Mesodermal cell (in vitro differentiated cells): ENCODE measurements at regions not wholly inside any gene's neighbourhood (a gene's known extent, or its start where the extent isn't known, plus 50 kb on each side); places are given as distances from the start of the nearest gene placed in this dataset.
"Not testable (repeated sequence)": the region's sequence is repeated elsewhere in the genome, so short reads cannot be mapped to it uniquely, and the experiment has no call there.

ENCODE experiments used
- H3K27ac ChIP-seq: 2 replicates; pipeline ENCODE4 v1.7.0; 2013; ENCODE audit warnings: mild to moderate bottlenecking, low read depth, low read length, moderate library complexity; ENCODE audit not compliant: severe bottlenecking
- H3K36me3 ChIP-seq: 2 replicates; pipeline ENCODE4 v1.7.1; 2013; ENCODE audit warnings: mild to moderate bottlenecking, low read length, moderate library complexity; ENCODE audit not compliant: control insufficient read depth, insufficient read depth
- H3K4me1 ChIP-seq: one replicate; pipeline ENCODE4 v1.7.1; 2013; ENCODE audit warnings: mild to moderate bottlenecking, low read length; ENCODE audit not compliant: insufficient read depth, control insufficient read depth, poor library complexity, severe bottlenecking
- H3K4me3 ChIP-seq: 2 replicates; pipeline ENCODE4 v1.7.0; 2013; ENCODE audit warnings: low read length, control low read depth, mild to moderate bottlenecking; ENCODE audit not compliant: insufficient read depth, poor library complexity, severe bottlenecking; ENCODE audit errors: extremely low read depth
- H3K9me3 ChIP-seq: 2 replicates; pipeline ENCODE4 v1.7.1; 2013; ENCODE audit warnings: mild to moderate bottlenecking, low read length, moderate library complexity; ENCODE audit not compliant: control insufficient read depth
- WGBS, 2 experiments: methylation state at CpG; one replicate each; pipeline ENCODE4 v1.1.5; 2013; ENCODE audit warnings: missing lambda C conversion rate in 2 of 2; ENCODE audit not compliant: insufficient coverage in 2 of 2; 5-methylcytosine and 5-hydroxymethylcytosine counted together

DNA sequence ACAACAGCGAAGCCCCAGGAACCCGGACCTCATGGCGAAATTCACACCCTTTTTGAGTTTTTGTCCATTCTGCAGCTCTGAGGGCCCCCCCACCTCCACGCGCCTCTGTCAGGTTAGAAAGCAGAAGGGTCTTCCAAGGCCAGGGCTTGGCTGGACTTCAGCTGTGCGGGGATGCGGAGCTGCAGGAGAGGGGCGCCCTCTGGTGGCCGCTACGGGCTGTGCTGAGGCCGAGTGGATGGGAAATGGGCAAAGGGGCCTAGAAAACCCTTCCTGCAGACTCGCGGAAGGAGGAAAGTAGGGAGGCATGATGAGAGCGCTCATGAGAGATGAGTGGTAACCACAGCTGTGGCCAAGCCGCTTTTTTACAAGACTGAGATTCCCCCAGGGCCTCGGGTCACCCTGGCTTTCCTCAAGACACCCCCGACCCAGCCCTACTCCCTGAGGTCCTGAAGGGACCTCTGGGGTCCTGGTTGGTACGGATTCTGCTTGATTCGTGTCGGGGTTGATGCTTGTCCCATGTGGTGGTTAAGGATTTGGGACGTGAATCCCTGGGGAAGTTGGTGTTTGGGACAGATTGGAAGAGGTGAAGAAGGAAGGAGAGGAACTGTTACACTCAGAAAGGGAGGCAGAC, 126.8 kb downstream of the GOLGA8K start:
- not testable (repeated sequence) for H3K4me1 ChIP-seq, H3K36me3 ChIP-seq, H3K27ac ChIP-seq, H3K4me3 ChIP-seq, H3K9me3 ChIP-seq
- whole genome bisulfite sequencing, 2 experiments, result no CpG with 5 or more reads among the region's 21 CpGs

GRCh38 chr15:32253958-32254357, 149.1 kb downstream of the GOLGA8K start:
- H3K27ac ChIP-seq, H3K36me3 ChIP-seq, H3K4me3 ChIP-seq, H3K9me3 ChIP-seq, H3K4me1 ChIP-seq: not testable (repeated sequence)
- WGBS, 2 experiments, result no CpG with 5 or more reads among the region's 7 CpGs

DNA sequence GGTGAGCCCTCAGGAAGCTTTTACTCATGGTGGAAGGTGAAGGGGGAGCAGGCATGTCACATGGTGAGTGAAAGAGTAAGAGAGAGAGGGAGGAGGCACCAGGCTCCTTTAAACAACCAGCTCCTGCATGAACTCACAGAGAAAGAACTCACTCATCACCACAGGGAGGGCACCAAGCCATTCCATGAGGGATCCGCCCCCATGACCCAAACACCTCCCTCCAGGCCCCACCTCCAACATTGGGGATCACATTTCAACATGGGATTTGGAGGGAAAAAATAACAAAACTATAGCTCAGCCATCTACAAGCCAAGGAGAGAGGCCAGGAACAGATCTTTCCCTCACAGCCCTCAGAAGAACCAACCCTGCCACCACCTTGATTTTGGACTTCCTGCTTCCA, 153.9 kb downstream of the GOLGA8K start:
- not testable (repeated sequence) for H3K4me1 ChIP-seq, H3K27ac ChIP-seq, H3K9me3 ChIP-seq, H3K36me3 ChIP-seq, H3K4me3 ChIP-seq
- WGBS, 2 experiments, result no CpG with 5 or more reads among the region's 1 CpG

- H3K4me3 ChIP-seq, H3K27ac ChIP-seq, H3K9me3 ChIP-seq, H3K36me3 ChIP-seq, H3K4me1 ChIP-seq: not testable (repeated sequence)
- no CpG with 5 or more reads among the region's 10 CpGs for WGBS, 2 experiments
Observed at GRCh38 chr15:32243727-32244126, 159.4 kb downstream of the GOLGA8K start.

- not testable (repeated sequence) for H3K4me3 ChIP-seq, H3K9me3 ChIP-seq, H3K27ac ChIP-seq, H3K4me1 ChIP-seq, H3K36me3 ChIP-seq
- WGBS, 2 experiments, result 88% methylated on average over 5 of the region's 14 CpGs; no CpG with 5 or more reads in 1 of the 2 experiments
Observed at GRCh38 chr15:32242780-32243528, 160.1 kb downstream of the GOLGA8K start.

- not testable (repeated sequence) for H3K36me3 ChIP-seq, H3K27ac ChIP-seq, H3K4me3 ChIP-seq, H3K9me3 ChIP-seq, H3K4me1 ChIP-seq
- no CpG with 5 or more reads among the region's 2 CpGs for WGBS, 2 experiments
Observed at GRCh38 chr15:32227410-32228114, 175.5 kb downstream of the GOLGA8K start.

- no peaks in the 10 kb centered on the region for H3K9me3 ChIP-seq
- H3K4me3 ChIP-seq, result no peak overlapping the region
- H3K36me3 ChIP-seq, result no peaks in the 10 kb centered on the region
- no peak overlapping the region for H3K27ac ChIP-seq
- WGBS, 2 experiments, result no CpG with 5 or more reads among the region's 1 CpG
- peaks cover 5% of the 10 kb centered on the region for H3K4me1 ChIP-seq
Observed at GRCh38 chr15:32222716-32223115, 180.4 kb downstream of the GOLGA8K start.
